ENCODE measurements at regions not wholly inside any gene's neighbourhood (a gene's known extent, or its start where the extent isn't known, plus 50 kb on each side); places are given as distances from the start of the nearest gene placed in this dataset.

GRCh38 chr12:102592134-102592533, 111.8 kb upstream of the IGF1 start:
- no peak for TF ChIP-seq CTCF (conservative IDR thresholded peaks at IDR 0.05; ENCODE audit: low read length)
- no peak for TF ChIP-seq EZH2phosphoT487 (IDR thresholded peaks at IDR 0.05; ENCODE audit: borderline replicate concordance, low read depth, low read length)

All from OCI-LY7 (cell line).